ENCODE measurements at regions not wholly inside any gene's neighbourhood (a gene's known extent, or its start where the extent isn't known, plus 50 kb on each side); places are given as distances from the start of the nearest gene placed in this dataset.
"Not testable (repeated sequence)": the region's sequence is repeated elsewhere in the genome, so short reads cannot be mapped to it uniquely, and the experiment has no call there.

DNA sequence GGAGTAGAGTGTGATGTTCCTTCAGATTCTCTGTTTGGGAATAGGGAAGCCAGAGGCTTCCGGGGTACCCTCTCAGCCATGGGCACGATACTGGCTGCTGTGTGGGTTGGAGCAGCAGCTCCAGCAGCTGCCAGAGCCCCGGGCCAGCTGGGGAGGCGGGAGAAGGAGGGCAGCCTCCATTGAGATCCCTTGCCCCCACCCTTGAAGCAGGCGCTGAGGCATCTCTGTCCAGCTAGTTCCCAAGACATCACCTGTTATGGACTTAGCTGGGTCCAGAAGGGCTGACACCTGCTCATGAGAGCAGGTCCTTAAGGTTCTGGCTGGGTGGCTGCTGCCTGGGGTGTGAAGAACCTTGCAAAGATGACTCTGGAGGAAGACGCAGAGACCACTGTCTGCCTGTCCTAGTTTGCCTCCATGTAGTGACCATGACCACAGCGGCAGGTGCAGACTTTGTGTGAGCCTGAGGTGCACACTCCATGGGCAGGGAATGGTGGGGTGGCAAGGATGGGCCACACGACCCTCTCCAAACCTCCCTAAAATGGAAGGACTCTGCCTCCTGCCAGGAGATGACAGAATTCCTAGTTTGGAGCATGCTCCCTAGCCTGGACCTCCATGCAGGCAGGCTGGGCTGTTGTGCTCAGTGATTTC lies 222.6 kb upstream of the C1orf174 start:
- DNase-seq = no peak

DNA sequence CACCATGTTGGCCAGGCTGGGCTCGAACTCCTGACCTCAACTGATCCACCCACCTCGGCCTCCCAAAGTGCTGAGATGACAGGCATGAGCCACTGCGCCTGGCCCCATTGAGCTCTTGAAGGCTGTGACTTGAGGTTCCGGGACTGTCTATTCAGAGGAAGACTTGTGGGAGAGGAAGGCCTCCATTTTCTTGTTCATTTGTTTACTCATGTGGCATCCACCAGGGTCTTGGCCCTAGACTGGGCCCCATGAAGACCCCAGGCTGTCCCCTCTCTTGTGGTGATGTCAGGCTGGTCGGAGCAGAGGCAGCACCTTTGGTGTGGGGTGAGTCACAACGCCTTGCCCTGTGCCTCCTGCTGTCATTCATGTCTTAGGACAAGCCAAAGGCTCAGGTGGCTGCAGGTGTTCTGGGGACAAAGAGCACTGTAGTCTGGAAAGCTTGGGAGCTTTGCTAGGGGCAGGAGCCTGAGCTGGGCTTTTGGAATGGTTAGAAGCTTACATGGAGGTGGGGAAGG lies 224.6 kb upstream of the C1orf174 start:
- DNase-seq = no peak

DNA sequence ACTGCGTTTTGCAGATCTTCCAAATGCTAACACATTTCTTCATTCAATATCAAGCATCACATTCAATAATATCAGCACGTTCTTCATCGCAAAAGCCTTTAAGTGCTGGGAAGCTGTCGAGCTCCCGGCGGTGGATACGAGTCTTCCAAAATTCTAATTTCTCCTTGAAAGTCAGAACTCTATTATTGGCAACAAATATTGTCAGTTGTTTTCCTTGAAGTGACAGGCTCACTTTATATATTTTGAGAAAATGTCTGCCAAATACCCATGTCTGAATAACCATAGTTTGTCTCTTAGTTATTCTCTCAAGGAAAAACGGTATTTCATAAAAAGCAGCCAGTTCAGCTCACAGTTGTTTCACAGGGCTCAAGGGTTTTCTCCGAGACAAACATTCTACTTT lies 226.2 kb upstream of the C1orf174 start:
- DNase-seq = no peak

DNA sequence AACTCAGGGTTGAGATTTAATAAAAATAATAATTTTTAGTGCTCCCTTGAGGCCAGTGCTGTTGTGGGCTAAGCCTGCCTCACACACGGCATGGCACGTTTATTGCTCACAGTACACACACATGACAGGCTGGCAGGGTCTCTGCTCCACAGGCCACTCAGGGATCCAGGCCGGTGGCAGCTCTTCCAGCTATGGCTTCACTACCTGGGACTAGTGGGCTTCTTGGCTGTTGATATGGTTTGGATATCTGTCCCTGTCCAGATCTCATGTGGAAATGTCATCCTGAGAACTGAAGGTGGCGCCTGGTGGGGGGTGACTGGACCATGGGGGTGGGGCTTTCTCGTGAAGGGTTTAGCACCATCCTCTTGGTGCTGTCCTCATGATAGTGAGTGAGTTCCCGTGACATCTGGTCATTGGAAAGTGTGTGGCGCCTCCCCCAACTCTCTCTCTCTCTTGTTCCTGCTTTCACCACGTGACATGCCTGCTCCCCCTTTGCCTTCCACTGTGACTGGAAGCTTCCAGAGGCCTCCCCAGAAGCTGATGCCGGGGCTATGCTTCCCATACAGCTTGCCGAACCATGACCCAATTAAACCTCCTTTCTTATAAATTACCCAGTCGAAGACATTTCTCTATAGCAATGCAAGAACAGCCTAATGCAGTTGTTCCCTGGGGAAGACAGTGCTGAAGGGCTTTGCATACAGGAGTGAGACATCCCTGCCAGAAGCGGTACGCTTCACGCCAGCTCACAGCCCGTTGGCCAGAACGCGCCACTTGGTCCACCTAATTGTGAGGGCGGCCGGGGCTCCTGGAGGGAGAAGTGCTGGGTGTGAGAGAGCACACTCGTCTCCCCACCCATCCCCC lies 226.9 kb upstream of the C1orf174 start:
- DNase-seq = no peak

DNA sequence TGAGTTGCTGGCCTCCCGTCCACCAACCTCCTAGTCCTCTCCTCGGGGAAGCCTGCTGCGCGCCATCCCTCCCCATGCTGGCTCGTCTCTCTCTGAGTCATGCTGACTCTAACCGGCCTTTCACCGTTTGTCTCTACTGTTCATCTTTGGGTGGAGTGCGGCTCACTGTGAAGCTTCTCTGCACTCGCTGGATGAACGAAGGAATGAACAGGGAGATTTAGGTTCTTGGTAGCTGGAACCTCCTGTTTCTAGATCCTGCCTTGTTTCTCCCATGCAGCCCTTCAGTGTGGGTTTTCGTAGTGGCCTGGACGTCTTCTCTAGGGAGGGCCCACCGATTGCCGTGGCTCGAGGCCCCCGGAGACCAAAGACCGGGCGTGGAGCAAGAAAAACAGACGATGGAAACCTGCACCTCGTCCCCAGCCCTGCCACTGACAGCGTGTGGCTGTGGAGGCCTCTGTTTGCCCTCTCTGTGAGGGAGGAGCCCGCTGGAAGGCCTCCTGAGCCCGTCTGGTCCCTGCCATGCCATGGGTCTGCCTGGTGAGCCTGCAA lies 227.6 kb upstream of the C1orf174 start:
- DNase-seq = no peak

DNA sequence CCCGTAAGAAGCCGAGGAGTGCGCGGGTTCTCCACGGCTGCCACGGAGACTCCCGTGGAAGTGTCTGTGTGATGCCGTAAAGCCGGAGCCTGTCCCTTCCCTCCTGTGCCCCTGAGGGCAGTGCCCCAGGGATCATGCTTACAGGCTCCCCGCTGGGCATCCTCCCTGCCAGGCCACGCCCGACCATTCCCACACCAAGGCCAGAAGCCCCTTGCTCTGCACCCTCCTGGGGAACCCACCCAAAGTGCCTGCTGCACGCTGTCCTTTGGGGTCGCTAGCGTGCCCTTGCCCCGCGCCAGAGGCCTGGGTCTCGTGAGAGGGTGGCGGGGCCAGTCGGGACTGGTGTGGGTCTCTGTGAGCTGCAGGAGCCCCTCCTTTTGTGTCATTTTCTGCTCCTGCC lies 228.5 kb upstream of the C1orf174 start:
- no peak for DNase-seq

DNA sequence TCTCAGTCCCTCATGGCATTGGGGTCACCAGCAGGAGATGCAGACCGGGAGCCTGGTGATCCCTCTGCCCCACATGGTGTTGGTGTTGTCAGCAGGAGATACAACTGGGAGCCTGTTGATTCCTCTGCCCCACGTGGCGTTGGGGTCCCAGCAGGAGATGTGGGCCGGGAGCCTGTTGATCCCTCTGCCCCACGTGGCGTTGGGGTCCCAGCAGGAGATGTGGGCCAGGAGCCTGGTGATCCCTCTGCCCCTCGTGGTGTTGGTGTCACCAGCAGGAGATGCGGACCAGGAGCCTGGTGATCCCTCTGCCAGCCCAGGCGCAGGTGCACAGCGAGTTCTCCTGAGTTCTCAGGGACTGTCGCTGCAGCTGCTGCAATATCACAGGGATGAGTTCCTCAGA lies 229.6 kb upstream of the C1orf174 start:
- DNase-seq = no peak

DNA sequence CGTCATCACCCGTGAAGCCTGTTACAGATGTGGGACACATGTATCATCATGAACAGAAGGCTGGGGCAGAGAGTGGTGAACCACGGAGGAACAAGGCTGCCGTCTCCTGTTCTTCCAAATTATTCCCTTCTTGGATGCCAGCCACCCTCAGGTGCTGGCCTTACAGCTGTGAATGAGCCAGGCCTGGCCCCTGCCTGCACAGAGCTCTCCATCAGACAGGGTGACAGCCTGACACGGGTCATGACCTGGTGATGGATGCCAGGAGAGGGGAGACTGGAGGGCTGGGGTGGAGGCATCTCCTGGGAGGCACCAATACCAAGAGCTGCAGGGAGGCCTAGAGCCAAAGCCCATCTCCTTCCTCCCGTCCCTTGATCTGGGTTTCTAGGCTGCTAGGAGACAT lies 230.0 kb upstream of the C1orf174 start:
- DNase-seq = no peak

DNA sequence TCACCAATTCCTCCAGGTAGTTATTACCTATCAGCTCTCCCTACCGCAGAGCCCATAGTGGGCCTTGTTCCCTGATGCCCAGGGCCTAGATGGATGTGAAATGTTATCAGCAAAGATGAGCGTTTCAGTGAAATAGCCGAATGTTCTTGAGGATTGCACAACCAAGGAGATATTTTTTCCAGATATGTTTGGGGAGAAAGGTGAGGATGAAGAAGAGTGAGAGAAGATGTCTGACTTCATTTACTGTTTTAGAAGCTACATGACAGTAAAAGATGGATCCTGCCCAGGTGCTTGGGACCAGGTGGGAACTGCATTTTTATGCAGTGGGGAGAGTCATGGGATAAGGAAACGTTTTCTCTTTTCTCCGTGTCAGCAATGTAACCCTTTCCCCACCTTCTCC lies 231.7 kb upstream of the C1orf174 start:
- DNase-seq = no peak

DNA sequence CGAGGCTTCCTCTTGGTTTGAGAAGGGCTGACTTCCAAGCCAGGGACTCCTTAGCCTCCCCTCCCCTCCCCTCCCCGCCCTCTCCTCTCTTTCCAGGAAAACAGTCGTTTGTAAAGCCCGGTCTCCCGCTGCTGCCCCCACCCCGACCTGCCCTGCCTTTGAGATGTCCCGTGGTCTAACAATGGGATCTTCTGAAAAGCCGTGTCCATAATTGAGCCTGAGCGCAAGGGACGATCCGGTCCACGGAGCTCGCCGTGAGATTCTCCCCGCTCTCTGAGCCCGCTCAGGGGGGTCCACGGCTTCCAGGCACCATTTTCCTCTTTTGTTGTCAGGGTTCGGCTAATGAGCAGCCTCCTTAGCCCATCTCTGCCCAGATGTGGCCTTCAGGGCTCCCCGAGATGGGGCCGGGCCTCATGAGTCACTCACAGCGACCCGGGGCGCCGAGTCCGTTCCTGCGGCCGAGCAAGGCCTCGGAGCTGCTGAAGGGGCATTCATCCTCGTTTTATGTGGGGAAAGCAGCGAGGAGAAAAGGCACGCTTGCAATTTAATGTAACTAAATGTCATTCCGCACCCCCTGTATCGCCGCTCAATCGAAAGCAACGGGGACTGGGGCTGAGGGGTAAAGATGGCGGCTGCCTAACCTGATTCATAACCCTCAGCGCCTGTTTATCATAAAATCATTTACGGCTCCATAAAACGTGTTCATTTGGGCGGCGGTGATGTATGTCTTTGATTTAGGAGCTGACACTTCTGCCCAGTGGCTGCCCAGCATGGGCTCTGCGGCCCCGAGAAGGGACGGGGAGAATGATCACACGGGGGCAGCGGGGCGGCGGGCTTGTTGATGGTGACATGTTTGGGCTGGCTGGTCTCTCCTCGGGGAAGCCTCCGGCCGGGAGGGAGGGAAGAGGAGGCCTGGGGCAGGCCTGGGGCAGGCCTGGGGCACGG lies 232.6 kb upstream of the C1orf174 start:
- no peak for DNase-seq

DNA sequence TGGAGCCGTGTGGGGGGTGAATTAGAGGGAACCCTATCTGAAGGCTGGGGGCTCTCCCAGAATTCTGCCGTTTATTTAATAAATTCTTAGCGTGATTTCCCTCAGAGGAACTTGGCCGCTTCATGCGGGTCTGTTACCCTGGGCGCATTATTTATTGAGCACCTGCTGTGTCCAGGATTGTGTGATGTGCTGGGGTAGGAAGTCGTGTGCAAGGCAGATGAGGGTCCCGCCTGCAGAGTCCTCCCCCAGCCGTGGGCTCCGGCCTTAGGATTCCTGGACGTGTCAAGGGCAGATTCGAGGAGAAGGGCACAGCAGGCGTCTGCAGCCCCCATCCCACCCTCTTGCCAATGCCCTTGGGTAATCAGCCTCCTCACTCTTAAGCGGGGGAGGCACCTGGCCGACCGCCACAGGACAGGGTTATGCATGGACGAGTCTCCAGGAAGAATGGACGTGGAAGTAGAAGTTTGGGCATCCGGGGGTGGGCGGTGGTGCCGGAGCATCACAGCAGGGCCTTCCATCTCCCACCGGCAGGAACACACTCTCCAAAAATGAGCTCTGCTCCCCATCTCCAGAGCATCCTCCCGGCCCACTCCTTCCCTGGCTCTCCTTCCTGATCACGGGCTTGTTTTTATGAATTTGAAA lies 233.3 kb upstream of the C1orf174 start:
- DNase-seq = no peak

DNA sequence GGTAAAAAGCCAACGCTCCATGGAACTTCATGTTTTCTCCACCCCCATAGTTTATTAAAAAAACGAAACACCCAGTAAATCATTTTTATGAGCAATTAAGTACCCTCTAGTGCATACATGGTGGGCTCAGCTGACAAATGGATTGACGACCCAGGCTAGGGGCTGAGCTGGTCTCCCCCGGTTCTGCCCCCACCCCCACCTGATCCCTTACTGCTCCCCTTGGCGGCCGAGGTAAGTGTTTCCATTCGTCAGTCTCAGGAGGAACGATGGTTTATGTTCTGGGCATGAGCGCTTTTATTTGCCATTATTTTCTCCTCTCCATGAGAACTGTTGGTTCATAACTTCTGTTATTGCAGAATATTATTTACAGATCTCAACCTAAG lies 233.9 kb upstream of the C1orf174 start:
- no peak for DNase-seq

DNA sequence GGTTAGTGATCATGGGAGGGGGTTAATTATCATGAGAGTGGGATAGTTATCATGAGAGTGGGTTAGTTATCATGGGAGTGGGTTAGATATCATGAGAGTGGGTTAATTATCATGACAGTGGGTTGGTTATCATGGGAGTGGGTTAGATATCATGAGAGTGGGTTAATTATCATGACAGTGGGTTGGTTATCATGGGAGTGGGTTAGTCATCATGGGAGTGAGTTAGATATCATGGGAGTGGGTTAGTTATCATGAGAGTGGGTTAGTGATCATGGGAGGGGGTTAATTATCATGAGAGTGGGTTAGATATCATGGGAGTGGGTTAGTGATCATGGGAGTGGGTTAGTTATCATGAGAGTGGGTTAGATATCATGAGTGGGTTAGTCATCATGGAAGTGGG lies 235.8 kb upstream of the C1orf174 start:
- not testable (repeated sequence) for DNase-seq

DNA sequence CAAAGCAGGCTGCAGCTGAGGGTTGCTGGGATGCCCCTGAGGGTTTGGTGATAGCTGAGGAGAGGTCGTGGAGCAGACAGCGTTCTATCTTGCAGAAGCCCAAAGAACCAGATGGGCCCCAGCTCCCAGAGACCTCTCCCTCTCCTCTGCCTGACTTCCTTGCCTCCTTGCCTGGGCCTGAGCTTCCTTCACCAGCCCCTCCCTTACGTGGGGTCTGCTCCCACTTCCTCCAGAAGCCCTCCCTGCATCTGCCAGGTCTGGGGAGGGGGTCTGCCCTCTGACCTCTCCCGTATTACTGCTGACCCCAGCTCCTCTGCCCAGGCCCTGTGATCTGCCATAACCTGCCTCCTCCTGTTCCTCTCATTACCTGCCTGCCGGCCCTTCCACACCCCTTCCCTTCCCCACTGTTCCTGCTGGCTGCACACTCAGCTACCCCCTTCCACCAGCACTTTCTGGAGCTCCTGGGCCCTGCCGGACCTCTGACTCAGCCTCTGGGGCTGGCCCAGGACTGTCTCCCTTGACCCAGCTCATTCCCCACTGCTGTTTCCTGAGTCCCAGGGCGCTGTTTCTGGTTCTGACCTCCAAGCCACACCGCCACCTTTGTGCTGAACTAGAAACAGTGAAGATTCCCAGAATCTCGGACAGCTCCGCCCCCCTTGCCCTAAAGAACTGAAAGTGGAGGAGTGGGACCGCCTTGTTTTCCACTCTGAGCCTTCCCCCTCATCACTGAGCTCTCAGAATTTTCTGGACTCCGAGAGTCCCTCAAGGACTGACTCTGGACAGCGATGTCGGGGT lies 237.7 kb upstream of the C1orf174 start:
- DNase-seq = no peak

DNA sequence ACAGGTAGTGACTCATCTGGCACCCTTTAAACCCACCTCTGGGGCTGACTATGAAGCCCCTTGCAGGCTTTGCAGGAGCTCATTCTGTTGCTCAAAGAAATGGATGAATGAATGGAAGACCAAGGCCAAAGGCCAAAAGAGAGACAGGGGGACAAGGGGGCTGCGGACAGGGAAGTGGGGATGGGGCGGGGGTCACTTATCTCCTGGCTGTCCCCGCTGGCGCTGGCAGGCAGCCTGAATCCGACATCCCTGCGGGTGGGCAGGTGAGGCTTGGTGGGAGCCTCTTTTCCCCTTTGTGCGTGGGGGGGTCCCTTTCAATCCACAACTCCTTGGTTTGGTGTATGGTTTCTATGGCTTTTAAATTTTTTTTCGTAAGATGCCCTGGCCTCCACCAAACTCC lies 239.6 kb upstream of the C1orf174 start:
- DNase-seq = no peak

DNA sequence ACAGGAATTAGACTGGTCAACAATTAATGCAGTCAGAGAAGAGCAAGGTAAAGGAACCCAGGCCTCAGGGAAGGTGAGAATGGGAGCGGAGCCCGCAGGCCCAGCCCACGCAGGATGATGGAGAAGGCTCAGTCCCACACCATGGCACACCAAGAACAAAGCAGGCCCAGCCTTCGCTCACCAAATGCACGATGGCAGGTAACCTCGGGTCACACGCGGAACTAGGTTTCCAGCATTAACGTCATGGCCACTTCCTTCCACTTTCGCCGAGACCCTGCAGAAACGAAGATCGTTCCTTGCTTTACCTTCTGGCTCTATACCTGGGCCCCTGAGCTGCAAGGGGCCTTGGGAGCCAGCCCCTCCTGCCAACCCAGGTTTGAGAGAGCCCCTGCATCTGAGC lies 240.2 kb upstream of the C1orf174 start:
- DNase-seq = no peak

DNA sequence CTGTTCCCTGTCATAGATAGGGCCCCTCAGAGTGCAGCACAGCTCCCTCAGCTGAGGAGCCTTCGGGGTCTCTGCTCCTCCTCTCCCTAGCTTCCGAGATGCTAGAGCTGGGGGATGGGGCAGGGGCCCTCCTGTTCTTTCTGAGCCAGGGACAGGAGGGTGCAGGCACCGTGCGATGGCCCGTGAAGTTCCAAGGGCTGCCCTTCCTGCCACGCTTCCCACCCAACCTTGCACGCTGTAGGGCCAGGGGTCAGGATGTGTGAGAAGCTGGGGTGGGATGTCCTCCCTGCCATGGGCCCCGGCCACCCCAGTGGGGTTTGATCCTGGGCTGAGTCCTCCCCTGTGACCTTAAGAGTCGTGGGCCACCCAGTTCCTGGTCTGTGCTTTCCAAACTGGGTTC lies 240.7 kb upstream of the C1orf174 start:
- no peak for DNase-seq

DNA sequence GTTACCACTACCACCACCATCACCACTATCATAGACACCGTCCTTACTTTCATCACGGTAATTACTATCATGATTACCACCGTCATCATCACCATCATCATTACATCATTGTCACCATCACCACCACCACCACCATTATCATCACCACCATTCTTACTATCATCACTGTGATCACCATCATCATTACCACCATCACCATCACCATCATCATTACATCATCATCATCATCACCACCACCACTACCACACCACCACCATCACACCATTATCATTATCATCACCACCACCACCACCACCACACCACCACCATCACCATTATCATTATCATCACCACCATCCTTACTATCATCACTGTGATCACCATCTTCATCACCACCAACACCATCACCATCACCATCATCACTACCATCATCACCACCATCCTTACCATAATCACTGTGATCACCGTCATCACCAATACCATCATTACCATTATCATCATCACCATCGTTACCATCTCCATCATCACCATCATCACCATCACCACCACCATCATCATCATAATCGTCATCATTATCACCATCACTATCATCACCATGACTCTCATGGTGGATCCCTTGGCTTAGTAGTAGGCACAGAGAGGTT lies 244.4 kb upstream of the C1orf174 start:
- DNase-seq = no peak

DNA sequence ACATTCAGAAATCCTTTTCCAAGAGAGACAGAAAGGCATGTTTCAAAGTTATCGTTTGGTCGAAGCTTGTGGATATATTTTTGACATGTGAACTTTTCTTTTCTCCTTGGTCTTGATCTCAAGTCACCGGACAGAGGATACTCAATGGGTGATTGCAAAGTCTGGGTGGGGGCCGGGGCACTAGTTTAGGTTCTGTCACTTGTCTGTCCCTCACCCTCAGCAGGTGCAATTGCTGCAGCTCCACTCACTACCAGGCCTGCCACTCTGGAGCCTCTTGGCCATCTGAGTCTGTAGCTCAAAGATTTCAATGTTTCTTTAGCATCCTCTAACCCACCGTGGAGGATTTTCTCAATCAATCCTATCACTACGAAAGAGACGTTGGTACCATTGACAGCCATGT lies 246.0 kb upstream of the C1orf174 start:
- no peak for DNase-seq

DNA sequence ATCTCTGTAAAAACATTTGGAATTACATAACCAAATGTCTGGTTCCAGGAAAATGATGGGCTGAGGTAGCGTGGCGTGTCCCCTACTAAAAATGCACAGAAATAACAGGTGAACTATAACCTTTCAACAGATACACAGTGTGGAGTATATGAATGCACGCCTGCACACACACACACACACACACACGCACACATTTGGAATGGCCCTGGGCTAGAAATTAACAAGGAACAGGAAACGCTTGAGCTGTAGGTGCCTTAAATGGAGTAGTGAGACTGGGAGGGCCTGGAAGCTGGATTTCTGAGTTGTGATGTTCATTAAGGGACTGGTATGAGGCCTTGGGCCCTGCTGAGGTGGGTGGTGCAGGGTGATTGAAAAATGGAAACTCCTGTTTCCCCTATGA lies 246.5 kb upstream of the C1orf174 start:
- no peak for DNase-seq

DNA sequence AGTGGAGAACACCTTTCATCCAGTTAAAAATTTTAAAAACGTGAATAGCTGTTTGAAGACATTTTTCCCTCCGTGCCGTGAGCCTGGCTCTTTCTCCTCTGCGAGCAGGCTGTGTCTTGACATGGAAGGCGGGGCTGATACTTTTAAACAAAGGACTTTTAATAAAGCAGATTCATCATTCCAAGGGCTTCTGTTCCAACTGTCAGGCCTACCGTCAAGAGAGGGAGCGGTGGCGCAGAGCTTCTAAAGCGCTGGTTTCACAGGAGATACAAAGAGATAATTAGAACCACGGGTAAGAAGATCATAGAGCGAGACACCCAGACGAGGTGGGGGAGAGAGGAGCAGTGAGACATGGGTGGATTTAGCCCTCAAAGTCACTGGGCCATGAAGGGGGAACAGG lies 247.4 kb upstream of the C1orf174 start:
- DNase-seq = no peak

Data from NCI-H1436 (cell line).